ENCODE measurements at regions not wholly inside any gene's neighbourhood (a gene's known extent, or its start where the extent isn't known, plus 50 kb on each side); places are given as distances from the start of the nearest gene placed in this dataset.

GRCh38 chr6:112920994-112921393, 573.9 kb downstream of the RFPL4B start:
- H3K4me3 ChIP-seq (ENCODE audit: low read depth, low read length): no peak overlapping the region
- TF ChIP-seq CTCF (IDR thresholded peaks at IDR 0.05; ENCODE audit: insufficient read depth, low read depth, low read length, missing control alignments): no peak
- no peak for DNase-seq (ENCODE audit: low read depth)

- no peak for DNase-seq (ENCODE audit: low read depth)
- no peak for TF ChIP-seq CTCF (IDR thresholded peaks at IDR 0.05; ENCODE audit: insufficient read depth, low read depth, low read length, missing control alignments)
Measured at GRCh38 chr6:112923940-112924587, 576.9 kb downstream of the RFPL4B start.

GRCh38 chr6:112925702-112926101, 578.6 kb downstream of the RFPL4B start:
- DNase-seq (ENCODE audit: low read depth): no peak
- no peak for TF ChIP-seq CTCF (IDR thresholded peaks at IDR 0.05; ENCODE audit: insufficient read depth, low read depth, low read length, missing control alignments)
- no peak overlapping the region for H3K4me3 ChIP-seq (ENCODE audit: low read depth, low read length)

More at GRCh38 chr6:112923940-112924587, 576.9 kb downstream of the RFPL4B start:
- no peak overlapping the region for H3K4me3 ChIP-seq (ENCODE audit: low read depth, low read length)

- no peak for DNase-seq (ENCODE audit: low read depth)
- H3K4me3 ChIP-seq (ENCODE audit: low read depth, low read length): no peak overlapping the region
- no peak for TF ChIP-seq CTCF (IDR thresholded peaks at IDR 0.05; ENCODE audit: insufficient read depth, low read depth, low read length, missing control alignments)
Measured at GRCh38 chr6:112927641-112928320, 580.7 kb downstream of the RFPL4B start.

- no peak overlapping the region for H3K4me3 ChIP-seq (ENCODE audit: low read depth, low read length)
- no peak for DNase-seq (ENCODE audit: low read depth)
- no peak for TF ChIP-seq CTCF (IDR thresholded peaks at IDR 0.05; ENCODE audit: insufficient read depth, low read depth, low read length, missing control alignments)
Measured at GRCh38 chr6:112929641-112930040, 582.5 kb downstream of the RFPL4B start.

GRCh38 chr6:112931832-112932231, 584.7 kb downstream of the RFPL4B start:
- H3K4me3 ChIP-seq (ENCODE audit: low read depth, low read length): no peak overlapping the region
- no peak for TF ChIP-seq CTCF (IDR thresholded peaks at IDR 0.05; ENCODE audit: insufficient read depth, low read depth, low read length, missing control alignments)
- DNase-seq (ENCODE audit: low read depth): no peak

Measured in GM12865 (cell line).